Activated CD8-positive, alpha-beta memory T cell treated with anti-CD3 and anti-CD28 coated beads, Interleukin-2, amount 50 U/mL, for 24 hours (primary cell): ENCODE measurements at regions not wholly inside any gene's neighbourhood (a gene's known extent, or its start where the extent isn't known, plus 50 kb on each side); places are given as distances from the start of the nearest gene placed in this dataset.

Source experiments
- DNase-seq: peaks from one replicate; pipeline ENCODE4 v3.0.0-alpha.2; 2020; ENCODE audit errors: extremely low read depth

DNA sequence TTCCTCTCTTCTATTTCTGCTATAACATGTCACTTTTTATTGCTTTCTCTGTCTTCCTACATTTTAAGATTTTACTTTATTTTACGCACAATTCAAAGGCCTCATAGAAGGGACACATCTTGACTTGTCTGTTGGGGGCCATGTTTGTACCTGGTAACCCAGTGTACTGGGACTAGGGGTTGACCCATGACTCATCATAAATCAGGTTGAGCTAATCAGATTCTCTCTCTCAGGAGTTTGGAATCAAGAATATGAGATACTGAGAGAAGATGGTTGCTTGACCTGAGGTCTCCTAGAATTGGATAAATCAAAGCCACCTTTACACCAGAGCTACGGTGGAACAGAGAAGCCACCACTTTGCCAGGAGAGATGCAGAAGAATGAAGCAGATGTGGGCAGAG, 153.0 kb downstream of the UXS1 start:
- DNase-seq, result no peak

DNA sequence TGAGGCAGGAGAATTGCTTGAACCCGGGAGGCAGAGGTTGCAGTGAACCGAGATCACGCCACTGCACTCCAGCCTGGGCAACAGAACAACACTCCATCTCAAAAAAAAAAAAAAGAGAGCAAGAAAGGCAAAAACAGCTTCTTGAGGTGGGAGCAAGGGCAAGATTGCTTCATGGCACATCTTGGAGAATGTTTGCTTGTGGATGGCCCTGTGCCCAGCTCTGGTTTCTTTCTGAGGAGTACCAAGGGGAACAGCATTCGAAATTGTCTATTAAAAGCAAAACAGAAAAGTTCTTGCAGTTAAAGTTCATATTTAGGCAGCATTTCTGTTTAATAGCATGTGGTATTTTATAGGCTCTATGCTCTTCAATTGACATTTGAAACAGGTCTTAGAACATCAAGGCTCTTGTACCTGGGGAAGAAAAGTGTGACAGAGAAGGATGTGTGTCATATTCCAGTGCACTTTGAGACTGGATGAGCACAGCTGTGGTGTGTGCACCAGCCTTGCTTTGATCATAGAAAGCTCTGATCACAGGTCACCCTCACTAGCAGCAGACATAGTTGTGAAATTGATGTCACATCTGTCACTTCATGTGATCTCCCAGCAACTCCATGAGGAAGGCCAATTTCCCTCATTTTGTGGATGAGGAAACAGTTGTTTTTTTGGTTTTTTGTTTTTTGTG, 154.3 kb downstream of the UXS1 start:
- DNase-seq, result no peak

DNA sequence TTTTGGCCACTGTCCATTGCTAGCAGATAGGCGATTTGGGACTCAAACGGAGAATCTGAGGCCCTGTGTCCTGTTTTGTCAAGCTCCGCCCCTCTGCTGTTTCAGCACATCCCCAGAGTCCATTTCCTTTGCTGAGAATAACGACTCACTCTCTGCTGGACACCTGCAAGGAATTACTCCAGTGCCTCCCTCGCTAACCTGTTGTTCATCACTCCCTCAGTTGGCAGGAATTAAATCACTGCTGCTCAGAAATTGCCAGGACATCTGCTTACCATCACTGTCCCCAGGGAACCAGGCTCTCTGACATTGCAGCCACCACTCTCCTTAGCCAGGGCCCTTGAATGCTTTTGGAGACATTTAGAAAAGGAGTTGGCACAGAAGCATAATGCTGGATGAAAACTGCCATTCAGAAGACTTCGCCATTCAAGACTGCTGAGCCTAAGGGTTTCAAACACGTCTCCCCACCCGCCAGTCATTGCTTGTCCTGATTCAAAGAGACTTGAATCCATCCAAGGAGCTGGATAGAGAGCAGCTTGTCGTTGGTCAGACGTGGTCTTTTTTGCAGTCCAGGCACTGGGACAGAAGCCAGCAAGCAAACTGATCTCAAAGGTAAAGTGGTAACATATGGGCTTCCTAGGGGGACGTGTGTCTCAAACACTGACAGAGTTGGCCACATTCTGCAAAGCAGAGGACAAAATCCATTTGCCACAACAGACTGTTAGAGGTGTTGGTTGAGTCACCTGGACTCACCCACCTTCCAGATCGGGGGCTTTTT, 155.3 kb downstream of the UXS1 start:
- DNase-seq, result no peak

DNA sequence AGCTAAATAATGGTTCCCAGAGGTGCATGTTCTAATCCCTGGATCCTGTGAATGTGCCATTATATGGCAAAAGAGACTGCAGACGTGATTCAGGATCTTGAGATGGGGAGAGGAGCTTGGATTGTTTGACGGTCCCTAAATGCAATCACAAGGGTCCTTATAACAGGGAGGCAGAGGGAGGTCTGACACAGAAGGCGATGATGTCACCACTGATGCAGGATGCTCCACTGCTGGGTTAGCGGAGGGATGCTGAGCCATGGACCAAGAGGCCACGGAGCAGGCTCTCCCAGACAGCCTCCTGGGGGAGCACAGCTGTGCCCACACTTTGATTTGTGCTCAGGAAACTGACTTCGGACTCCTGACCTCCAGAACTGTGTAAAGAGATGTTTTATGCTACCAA, 156.2 kb downstream of the UXS1 start:
- no peak for DNase-seq

DNA sequence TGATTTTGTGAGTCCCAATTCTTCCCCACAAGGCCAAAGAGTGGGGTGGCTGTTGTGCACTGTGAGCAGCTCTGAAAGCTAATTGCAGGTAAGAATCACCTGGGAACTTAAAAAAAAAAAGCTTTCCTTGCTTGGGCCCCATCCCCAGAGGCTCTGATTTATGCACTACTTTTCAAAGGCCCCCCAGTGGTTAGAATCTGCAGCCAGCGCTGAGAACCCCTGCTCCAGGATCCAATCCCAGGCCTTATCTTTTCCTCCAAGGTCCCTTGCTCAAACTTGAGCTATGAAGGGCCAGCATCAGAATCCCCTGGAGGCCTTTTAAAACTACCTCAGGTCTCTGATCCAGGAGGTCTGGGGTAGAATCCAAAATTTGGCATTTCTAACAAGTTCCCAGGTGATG, 156.8 kb downstream of the UXS1 start:
- DNase-seq, result no peak

DNA sequence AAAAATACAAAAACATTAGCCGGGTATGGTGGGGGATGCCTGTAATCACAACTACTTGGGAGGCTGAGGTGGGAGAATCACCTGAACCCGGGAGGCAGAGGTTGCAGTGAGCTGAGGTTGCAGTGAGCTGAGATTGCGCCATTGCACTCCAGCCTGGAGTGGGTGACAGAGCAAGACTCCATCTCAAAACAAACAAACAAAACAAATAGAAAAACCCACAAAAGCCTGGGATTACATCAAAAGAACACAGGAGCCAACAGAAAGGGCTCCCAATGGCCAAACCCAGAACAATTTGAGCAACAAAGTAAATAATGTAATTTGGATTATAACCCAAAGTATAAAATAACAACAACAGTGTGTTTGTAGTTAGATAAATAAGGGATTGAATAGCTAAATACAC, 159.8 kb downstream of the UXS1 start:
- DNase-seq, result no peak

DNA sequence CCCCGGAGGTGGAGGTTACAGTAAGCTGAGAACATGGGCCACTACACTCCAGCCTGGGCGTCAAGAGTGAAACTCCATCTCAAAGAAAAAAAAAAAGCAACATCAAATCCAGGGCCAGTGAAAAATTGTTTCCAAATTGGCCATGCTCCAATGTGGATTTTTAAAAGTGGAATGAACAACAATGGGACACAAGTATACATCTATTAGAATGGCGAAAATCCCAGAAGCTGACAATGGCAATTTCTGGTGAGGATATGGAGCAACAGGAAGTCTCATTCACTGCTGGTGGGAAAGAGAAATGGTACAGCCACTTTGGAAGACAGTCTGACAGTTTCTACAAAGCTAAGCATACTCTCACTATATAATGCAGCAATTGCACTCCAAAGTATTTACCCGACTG, 161.4 kb downstream of the UXS1 start:
- no peak for DNase-seq

DNA sequence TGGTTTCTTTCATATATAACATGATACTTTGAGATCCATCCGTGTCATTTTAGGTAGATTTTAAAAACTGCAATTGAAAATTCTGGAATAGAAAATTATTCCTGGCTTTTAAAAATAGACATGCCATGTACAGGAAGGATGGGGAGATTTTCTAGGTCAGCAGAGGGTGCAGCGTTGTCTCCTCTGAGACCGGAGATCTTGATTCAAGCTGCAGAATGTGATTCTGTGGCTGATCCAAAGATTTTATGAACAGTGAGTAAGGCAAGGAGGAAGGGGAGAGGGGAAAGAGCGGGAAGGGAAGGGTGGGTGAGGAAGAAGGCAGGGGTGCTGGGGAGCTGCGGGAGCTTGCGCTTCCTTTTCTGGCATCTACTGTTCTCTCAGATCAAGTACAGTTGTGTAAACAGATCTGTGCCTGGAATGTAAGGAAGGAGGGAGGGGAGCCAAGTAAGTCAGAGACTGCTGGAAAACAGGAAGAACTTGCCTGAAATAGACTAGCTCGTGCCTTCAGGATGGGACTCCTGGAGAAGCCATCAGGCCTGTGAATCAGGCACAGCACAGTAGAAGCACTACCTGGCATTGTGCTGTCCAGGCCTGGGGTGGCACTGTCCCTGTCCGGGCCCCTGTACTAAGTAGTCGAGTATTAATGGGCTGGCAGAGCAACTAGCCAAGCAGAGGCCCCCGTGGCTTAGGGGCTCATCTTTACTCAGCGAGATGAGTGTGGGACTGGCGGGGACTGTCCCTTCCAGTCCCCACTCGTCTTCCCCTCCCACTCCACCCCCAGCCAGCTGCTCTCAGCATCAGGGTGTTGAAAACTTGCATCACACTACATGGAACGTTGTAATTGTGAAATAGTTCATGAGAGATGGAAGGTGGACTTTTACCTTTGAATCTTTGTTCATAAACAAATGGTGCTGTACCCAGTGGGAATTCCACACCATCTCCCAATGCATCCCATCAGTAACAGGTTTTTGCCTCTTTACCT, 163.5 kb downstream of the UXS1 start:
- peak; percentile 6 for DNase-seq

DNA sequence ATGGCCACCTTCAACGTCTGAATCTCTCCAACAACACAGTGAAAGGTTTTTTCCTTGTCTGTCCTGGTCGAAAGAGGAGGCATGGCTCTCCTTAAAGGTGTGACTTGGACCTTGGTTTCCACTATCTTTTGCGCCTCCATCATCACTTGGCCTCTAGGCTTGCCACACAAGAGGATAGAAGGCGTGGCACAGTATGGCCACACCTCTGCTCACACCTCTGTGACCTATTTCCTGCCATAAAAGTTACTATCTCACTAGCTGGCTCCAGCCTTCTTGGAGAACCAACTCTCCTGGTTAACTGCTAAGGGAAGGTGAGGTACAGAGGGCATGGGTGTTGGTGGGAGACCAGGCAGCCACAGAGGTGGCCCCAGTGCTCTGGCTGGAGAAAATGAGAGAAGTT, 165.9 kb downstream of the UXS1 start:
- no peak for DNase-seq

DNA sequence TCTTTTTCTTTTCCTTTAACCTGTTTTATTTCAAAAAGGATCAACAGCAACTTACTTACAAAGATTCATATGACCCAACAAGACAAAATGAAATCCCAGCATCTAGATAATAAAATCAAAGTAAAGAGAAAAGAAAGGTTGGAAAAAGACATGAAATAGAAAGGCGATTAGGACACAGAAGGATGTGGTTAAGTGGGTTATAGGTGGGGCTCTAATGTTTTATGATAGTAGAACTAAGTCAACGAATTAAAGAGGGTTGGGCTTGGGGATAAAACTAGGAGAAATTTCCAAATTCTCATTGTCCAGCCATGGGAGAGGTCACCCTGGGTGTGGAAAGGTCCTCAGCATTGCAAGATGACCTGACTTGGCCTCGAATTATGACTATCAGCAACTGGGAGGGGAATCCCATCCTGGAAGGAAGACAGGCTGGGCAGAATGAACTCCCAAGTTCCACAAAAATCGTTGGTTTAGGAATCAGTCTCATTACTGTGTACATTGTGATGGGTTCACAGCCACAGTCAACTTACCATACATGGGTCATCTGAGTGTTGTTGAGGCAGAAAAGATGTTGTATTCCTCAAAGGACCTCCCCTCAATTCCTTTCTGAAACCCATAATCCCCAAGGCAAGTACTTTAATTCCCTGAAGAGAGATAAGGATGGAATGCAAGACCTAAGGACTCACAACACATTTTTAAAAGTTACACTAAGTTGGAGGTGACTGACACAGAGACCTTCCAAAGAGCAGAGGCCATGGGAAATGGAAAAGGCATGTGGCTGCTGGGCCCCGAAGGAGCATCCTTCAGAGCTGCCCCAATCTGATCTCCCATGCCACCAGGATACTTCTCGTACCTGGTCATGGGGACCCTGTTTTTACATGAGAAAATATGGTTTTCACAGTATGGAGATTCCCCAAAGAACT, 167.6 kb downstream of the UXS1 start:
- DNase-seq, result no peak

DNA sequence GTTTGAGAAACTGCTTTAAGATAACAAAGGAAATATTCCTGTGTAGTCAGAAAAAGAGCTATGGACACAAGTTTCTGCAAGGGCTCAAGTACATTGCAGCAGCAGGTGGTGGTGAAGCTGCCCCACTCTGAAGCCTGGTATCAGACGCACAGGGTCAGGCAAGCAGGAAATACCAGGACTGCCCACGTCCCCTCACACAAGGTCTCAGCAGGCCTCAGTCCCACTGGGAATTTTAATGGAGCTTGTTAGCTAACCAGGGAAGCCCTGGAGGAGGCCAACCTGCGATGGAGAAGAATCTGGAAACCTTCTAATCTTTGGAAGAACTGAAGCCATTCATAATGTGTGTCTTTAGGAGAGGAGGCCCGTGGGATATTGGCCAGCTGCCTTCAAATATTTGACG, 168.3 kb downstream of the UXS1 start:
- no peak for DNase-seq

DNA sequence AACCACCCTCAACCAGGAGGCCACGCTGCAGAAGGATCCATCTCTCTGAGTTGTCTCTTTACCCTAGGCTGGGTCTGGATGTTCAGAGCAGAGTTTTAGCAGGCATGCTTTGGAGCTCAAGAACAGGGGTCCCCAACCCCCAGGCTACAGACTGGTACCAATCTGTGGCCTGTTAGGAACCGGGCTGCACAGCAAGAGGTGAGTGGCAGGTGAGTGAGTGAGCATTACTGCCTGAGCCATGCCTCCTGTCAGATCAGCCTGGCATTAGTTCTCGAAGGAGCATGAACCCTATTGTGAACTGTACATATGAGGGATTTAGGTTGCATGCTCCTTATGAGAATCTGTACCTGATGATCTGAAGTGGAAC, 172.5 kb downstream of the UXS1 start:
- no peak for DNase-seq

DNA sequence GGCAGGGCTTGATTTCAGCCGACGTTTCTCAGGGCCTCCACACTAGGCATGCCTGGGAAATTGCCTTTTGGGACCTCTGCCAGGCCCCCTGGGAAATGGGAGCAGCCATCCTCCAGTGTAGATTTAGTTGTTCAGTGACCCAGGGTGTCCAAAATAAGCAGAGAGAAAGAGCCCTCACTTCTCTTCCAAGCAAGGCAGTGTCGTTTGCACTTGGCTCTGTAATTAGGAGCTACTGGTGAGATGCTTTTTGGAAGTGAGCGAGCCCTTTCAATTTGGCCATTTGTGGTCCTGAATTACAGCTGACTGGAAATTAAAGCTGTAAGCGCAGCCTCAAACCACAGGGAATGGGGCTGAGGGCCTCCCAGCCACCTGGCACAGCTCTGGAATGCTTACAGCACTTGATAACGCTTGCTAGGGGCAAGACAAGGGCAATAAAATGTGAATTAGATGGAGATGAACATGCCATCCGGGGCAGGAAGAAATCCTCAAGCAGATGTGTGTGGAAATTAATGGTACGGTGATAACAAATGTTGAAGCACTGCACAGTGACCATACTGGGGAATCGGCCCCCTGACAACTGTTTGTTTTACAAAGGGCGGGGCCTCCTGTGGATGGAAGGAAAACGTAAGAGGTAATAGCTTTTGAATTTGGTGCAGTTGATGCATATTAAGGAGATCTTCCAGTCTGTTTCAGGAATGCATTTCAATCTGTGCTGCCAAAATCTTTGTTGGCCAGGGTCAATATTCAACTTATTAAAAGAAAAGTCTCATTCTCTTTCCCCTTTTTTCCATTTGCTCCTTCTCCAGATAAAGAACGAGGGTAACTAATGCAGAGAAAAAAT, 173.1 kb downstream of the UXS1 start:
- no peak for DNase-seq

DNA sequence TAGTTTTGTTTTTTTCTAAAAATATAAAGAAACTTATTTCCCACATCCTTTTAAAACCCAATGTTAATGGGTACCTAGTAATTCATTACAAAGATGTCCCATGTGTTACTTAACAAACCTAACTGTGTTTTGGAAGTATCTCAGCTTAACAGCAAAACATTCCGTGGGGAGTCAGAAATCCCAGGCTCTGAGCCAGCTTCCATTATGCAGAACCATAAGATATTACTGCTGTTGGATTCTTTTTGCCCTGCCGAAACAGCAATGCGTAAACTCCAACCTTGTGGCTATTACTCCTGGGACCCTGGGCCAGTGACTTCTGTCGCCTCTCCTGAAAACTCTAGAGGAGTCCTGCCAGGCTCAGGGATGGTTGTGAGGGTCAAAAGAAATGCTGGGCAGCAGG, 174.1 kb downstream of the UXS1 start:
- no peak for DNase-seq

DNA sequence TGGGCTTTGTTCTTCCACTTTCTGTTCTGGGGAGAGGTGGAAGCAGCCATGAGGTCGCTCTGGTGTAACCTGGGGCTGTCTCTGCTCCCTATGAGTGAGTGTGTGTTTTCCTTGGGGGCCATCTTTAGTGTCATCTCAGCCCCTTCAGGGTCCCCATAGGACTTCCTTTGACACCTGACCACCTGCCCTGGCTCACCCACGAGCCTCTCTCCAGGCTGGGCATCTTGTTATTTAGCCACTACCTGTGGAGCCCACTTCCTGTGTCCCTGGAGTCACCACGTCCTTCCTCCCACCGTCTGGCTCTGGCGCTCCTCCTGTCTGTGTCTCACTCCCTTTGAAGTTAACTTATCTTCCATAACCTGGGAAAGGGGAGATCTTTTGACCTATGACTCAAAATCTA, 176.0 kb downstream of the UXS1 start:
- DNase-seq, result no peak

DNA sequence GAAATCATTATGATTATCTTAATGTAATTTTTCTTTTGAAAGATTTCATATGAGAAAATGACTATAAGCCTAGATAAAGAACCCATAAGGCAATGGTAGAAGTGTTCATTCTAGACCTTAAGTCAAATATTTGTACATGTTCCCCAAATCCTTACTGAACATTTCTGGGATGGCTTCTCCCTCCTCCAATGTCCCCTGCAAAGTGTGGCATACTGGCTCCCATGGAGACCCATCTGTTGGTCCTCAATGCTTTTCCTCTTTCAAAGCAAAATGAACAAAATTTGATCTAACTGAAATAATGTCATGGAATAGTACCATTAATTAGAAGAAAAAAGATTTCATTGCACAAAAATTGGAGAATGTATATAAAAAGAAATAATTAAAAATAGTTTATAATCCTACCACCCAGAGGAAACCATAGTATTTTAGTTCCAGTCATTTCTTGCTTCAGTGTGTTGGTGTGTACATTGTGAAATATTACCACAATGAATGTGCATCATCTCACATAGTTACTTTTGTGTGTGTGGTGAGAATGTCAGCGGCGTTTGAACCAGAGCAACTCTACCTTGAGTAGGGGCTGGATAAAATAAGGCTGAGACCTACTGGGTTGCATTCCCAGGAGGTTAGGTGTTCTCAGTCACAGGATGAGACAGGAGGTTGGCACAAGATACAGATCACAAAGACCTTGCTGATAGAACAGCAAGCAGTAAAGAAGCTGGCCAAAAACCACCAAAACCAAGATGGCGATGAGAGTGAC, 181.3 kb downstream of the UXS1 start:
- no peak for DNase-seq

DNA sequence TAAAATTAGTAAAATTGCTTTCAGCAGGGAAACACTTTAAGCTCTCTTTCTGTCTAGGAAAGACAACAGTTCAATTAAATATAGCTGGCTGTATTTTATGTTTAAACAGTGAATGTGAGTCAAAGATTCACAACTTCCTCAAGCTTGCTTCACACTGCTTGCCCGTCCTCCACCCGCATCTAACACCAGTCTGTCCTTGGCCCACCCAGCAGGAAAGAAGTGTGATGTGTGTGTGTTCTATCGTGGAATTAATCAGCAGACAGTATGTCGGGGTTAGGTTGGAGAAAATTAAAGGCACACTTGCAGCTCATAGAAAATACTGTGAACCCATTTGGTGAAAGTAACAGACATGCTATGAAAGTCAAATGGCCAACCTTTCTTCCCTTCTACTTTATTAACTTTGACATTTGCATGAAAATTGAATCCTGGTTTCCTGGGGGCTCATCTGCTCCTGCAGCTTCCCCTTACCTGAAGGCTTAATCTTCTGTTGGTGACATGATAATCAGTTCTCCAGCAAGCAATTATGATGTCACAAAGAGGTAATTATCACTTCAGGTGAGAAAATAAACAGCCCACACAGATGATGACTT, 182.0 kb downstream of the UXS1 start:
- DNase-seq, result no peak

DNA sequence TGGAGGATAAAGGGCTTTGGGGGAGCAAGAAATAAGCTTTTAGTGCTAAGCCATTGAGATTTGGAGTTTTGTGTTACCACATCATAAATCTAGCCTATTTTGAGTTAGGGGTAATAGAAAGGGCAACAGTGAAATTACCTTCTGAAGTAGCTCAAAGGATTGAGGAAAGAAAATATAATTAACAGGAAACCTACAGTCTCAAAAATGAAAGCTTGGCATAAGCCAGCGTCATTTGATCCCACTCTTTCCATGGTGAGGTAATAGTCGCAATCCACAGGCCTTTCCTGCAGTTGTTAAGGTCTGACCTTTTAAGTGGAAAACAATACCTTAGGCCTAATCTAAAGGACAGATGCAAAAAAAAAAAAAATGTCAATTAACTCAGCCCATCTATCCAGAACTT, 182.7 kb downstream of the UXS1 start:
- no peak for DNase-seq

DNA sequence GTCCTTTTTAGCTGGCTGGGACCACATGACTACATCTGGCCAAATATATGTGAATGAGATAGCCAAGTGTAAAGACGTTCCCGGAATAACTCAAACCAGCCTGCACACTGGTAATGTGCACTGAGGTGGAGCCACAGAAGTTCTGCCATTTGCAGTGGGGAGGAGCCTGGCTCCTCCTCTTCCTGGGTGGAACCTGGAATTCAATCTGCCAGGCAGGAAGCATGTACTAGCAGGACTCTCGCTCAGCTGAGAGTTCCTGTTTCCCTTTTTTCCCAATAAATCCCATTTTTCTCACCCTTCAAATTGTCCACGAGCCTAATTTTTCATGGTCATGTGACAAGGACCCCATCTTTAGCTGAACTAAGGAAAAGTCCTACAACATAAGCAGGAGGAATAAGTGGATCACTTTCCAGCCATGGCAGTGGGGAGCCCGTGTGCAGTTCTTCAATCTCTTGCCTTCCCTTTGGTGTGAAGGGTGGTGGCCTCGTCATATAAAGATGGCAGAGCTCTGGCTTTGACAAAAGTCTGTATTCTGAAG, 183.2 kb downstream of the UXS1 start:
- no peak for DNase-seq
